ENCODE measurements at regions not wholly inside any gene's neighbourhood (a gene's known extent, or its start where the extent isn't known, plus 50 kb on each side); places are given as distances from the start of the nearest gene placed in this dataset.

GRCh38 chr5:8767746-8768145 lies 778.1 kb downstream of the SEMA5A start:
- Mint-ChIP-seq H3K4me3 (no peak overlapping the region), H3K36me3 (no peaks in the 10 kb centered on the region), H3K9me3 (peaks cover 0 to 8% (median 4%) of the 10 kb centered on the region in 11 donors), H3K4me1 (no peaks in the 10 kb centered on the region), H3K27ac (no peak overlapping the region), H3K27me3 (no peaks in the 10 kb centered on the region)
- intact Hi-C loops (cut with micrococcal nuclease): no loop called here
- ATAC-seq: no peak
- H3K4me1 ChIP-seq (ENCODE audit: control insufficient read depth in 2 of 2, insufficient read depth in 2 of 2, low read length in 2 of 2): no peaks in the 10 kb centered on the region
- DNase-seq: no peak
- H3K27me3 ChIP-seq (ENCODE audit: control insufficient read depth in 2 of 2, insufficient read depth in 2 of 2, low read length in 2 of 2): no peaks in the 10 kb centered on the region
- H3K9me3 ChIP-seq (ENCODE audit: control insufficient read depth in 2 of 3, low read length in 3 of 3): no peaks in the 10 kb centered on the region
- ChIA-PET POLR2A (no interaction called here), CTCF (no interaction called here)
- no peak overlapping the region for H3K27ac ChIP-seq (ENCODE audit: low read depth, low read length)
- no peak overlapping the region for H3K4me3 ChIP-seq (ENCODE audit: low read length)
- H3K36me3 ChIP-seq (ENCODE audit: control insufficient read depth in 2 of 3, insufficient read depth in 3 of 3, low read length in 3 of 3): no peaks in the 10 kb centered on the region

GRCh38 chr5:8769631-8770030 lies 776.2 kb downstream of the SEMA5A start:
- no peak overlapping the region for H3K27ac ChIP-seq (ENCODE audit: low read depth, low read length)
- no peaks in the 10 kb centered on the region for H3K36me3 Mint-ChIP-seq
- no peaks in the 10 kb centered on the region for H3K27me3 Mint-ChIP-seq
- CTCF ChIA-PET: no interaction called here
- H3K36me3 ChIP-seq (ENCODE audit: control insufficient read depth in 2 of 3, insufficient read depth in 3 of 3, low read length in 3 of 3): no peaks in the 10 kb centered on the region
- H3K27ac Mint-ChIP-seq: no peak overlapping the region
- no peaks in the 10 kb centered on the region for H3K4me1 ChIP-seq (ENCODE audit: control insufficient read depth in 2 of 2, insufficient read depth in 2 of 2, low read length in 2 of 2)
- H3K4me1 Mint-ChIP-seq: no peaks in the 10 kb centered on the region
- no peak for DNase-seq
- H3K9me3 ChIP-seq (ENCODE audit: control insufficient read depth in 2 of 3, low read length in 3 of 3): no peaks in the 10 kb centered on the region
- intact Hi-C loops (cut with micrococcal nuclease): no loop called here
- no peaks in the 10 kb centered on the region for H3K27me3 ChIP-seq (ENCODE audit: control insufficient read depth in 2 of 2, insufficient read depth in 2 of 2, low read length in 2 of 2)
- H3K4me3 Mint-ChIP-seq: no peak overlapping the region
- POLR2A ChIA-PET: no interaction called here
- H3K4me3 ChIP-seq (ENCODE audit: low read length): no peak overlapping the region
- H3K9me3 Mint-ChIP-seq: peaks cover 0 to 10% (median 4%) of the 10 kb centered on the region in 11 donors
- ATAC-seq: no peak

- intact Hi-C loops (cut with micrococcal nuclease): no loop called here
- Histone ChIP-seq H3K27ac (ENCODE audit: low read depth, low read length) (no peak overlapping the region), H3K4me1 (ENCODE audit: control insufficient read depth in 2 of 2, insufficient read depth in 2 of 2, low read length in 2 of 2) (no peaks in the 10 kb centered on the region), H3K4me3 (ENCODE audit: low read length) (no peak overlapping the region), H3K9me3 (ENCODE audit: control insufficient read depth in 2 of 3, low read length in 3 of 3) (no peaks in the 10 kb centered on the region), H3K36me3 (ENCODE audit: control insufficient read depth in 2 of 3, insufficient read depth in 3 of 3, low read length in 3 of 3) (no peaks in the 10 kb centered on the region), H3K27me3 (ENCODE audit: control insufficient read depth in 2 of 2, insufficient read depth in 2 of 2, low read length in 2 of 2) (no peaks in the 10 kb centered on the region)
- no peak for ATAC-seq
- CTCF ChIA-PET: no interaction called here
- no peak for DNase-seq
- H3K4me3 Mint-ChIP-seq: no peak overlapping the region
- peaks cover 0 to 10% (median 2%) of the 10 kb centered on the region in 11 donors for H3K9me3 Mint-ChIP-seq
- POLR2A ChIA-PET: no interaction called here
- no peaks in the 10 kb centered on the region for H3K27me3 Mint-ChIP-seq
- no peaks in the 10 kb centered on the region for H3K36me3 Mint-ChIP-seq
- H3K4me1 Mint-ChIP-seq: no peaks in the 10 kb centered on the region
- no peak overlapping the region for H3K27ac Mint-ChIP-seq
These were observed 775.4 kb downstream of the SEMA5A start for GRCh38 chr5:8770431-8770830.

GRCh38 chr5:8773046-8773615 lies 772.7 kb downstream of the SEMA5A start:
- intact Hi-C loops (cut with micrococcal nuclease): no loop called here
- ChIA-PET POLR2A (no interaction called here), CTCF (no interaction called here)
- ATAC-seq (no peak), DNase-seq (no peak)
- Histone ChIP-seq H3K27ac (ENCODE audit: low read depth, low read length) (no peak overlapping the region), H3K4me3 (ENCODE audit: low read length) (no peak overlapping the region), H3K27me3 (ENCODE audit: control insufficient read depth in 2 of 2, insufficient read depth in 2 of 2, low read length in 2 of 2) (no peaks in the 10 kb centered on the region), H3K4me1 (ENCODE audit: control insufficient read depth in 2 of 2, insufficient read depth in 2 of 2, low read length in 2 of 2) (no peaks in the 10 kb centered on the region), H3K9me3 (ENCODE audit: control insufficient read depth in 2 of 3, low read length in 3 of 3) (no peaks in the 10 kb centered on the region), H3K36me3 (ENCODE audit: control insufficient read depth in 2 of 3, insufficient read depth in 3 of 3, low read length in 3 of 3) (no peaks in the 10 kb centered on the region)
- H3K27me3 Mint-ChIP-seq: no peaks in the 10 kb centered on the region
- no peak overlapping the region for H3K4me3 Mint-ChIP-seq
- H3K27ac Mint-ChIP-seq: no peak overlapping the region
- no peaks in the 10 kb centered on the region for H3K36me3 Mint-ChIP-seq
- H3K9me3 Mint-ChIP-seq: peaks cover 0 to 17% (median 4%) of the 10 kb centered on the region in 11 donors
- H3K4me1 Mint-ChIP-seq: no peaks in the 10 kb centered on the region

GRCh38 chr5:8784692-8785091 lies 761.2 kb downstream of the SEMA5A start:
- H3K4me3 Mint-ChIP-seq: no peak overlapping the region
- H3K4me1 Mint-ChIP-seq: peaks cover 0 to 2% (median 0%) of the 10 kb centered on the region in 7 donors
- Histone ChIP-seq H3K9me3 (ENCODE audit: control insufficient read depth in 2 of 3, low read length in 3 of 3) (no peaks in the 10 kb centered on the region), H3K4me3 (ENCODE audit: low read length) (no peak overlapping the region), H3K36me3 (ENCODE audit: control insufficient read depth in 2 of 3, insufficient read depth in 3 of 3, low read length in 3 of 3) (no peaks in the 10 kb centered on the region), H3K27me3 (ENCODE audit: control insufficient read depth in 2 of 2, insufficient read depth in 2 of 2, low read length in 2 of 2) (no peaks in the 10 kb centered on the region), H3K27ac (ENCODE audit: low read depth, low read length) (no peak overlapping the region), H3K4me1 (ENCODE audit: control insufficient read depth in 2 of 2, insufficient read depth in 2 of 2, low read length in 2 of 2) (no peaks in the 10 kb centered on the region)
- peaks cover 0 to 4% (median 0%) of the 10 kb centered on the region in 5 donors for H3K27me3 Mint-ChIP-seq
- H3K9me3 Mint-ChIP-seq: peaks cover 2 to 32% (median 21%) of the 10 kb centered on the region in 11 donors
- no peak overlapping the region for H3K27ac Mint-ChIP-seq
- DNase-seq (no peak), ATAC-seq (no peak)
- H3K36me3 Mint-ChIP-seq: peaks cover 0 to 5% (median 0%) of the 10 kb centered on the region in 5 donors
- intact Hi-C loops (cut with micrococcal nuclease): no loop called here
- CTCF ChIA-PET: no interaction called here
- POLR2A ChIA-PET: no interaction called here

GRCh38 chr5:8788246-8788645 lies 757.6 kb downstream of the SEMA5A start:
- POLR2A ChIA-PET: no interaction called here
- intact Hi-C loops (cut with micrococcal nuclease): no loop called here
- no peak overlapping the region for H3K27ac Mint-ChIP-seq

GRCh38 chr5:8805653-8806052 lies 740.2 kb downstream of the SEMA5A start:
- H3K27ac ChIP-seq (ENCODE audit: low read depth, low read length): no peak overlapping the region
- no peak overlapping the region for H3K27ac Mint-ChIP-seq
- POLR2A ChIA-PET: no interaction called here
- no peak for DNase-seq
- no peaks in the 10 kb centered on the region for H3K4me1 Mint-ChIP-seq
- H3K9me3 Mint-ChIP-seq: peaks cover 8 to 55% (median 20%) of the 10 kb centered on the region in 11 donors
- peaks cover 0 to 7% (median 3%) of the 10 kb centered on the region in 3 experiments for H3K9me3 ChIP-seq (ENCODE audit: control insufficient read depth in 2 of 3, low read length in 3 of 3)
- no peak overlapping the region for H3K4me3 Mint-ChIP-seq
- intact Hi-C loops (cut with micrococcal nuclease): no loop called here
- no peak for ATAC-seq
- H3K4me1 ChIP-seq (ENCODE audit: control insufficient read depth in 2 of 2, insufficient read depth in 2 of 2, low read length in 2 of 2): no peaks in the 10 kb centered on the region
- H3K27me3 ChIP-seq (ENCODE audit: control insufficient read depth in 2 of 2, insufficient read depth in 2 of 2, low read length in 2 of 2): no peaks in the 10 kb centered on the region
- H3K36me3 ChIP-seq (ENCODE audit: control insufficient read depth in 2 of 3, insufficient read depth in 3 of 3, low read length in 3 of 3): no peaks in the 10 kb centered on the region
- peaks cover 0 to 4% (median 0%) of the 10 kb centered on the region in 5 donors for H3K36me3 Mint-ChIP-seq
- no peaks in the 10 kb centered on the region for H3K27me3 Mint-ChIP-seq
- CTCF ChIA-PET: no interaction called here
- no peak overlapping the region for H3K4me3 ChIP-seq (ENCODE audit: low read length)

More at GRCh38 chr5:8788246-8788645, 757.6 kb downstream of the SEMA5A start:
- no peaks in the 10 kb centered on the region for H3K27me3 ChIP-seq (ENCODE audit: control insufficient read depth in 2 of 2, insufficient read depth in 2 of 2, low read length in 2 of 2)
- no peak for DNase-seq
- H3K4me1 ChIP-seq (ENCODE audit: control insufficient read depth in 2 of 2, insufficient read depth in 2 of 2, low read length in 2 of 2): no peaks in the 10 kb centered on the region
- peaks cover 0 to 5% (median 0%) of the 10 kb centered on the region in 5 donors for H3K36me3 Mint-ChIP-seq
- no peak overlapping the region for H3K27ac ChIP-seq (ENCODE audit: low read depth, low read length)
- H3K4me3 Mint-ChIP-seq: no peak overlapping the region
- no peaks in the 10 kb centered on the region for H3K36me3 ChIP-seq (ENCODE audit: control insufficient read depth in 2 of 3, insufficient read depth in 3 of 3, low read length in 3 of 3)
- CTCF ChIA-PET: no interaction called here
- H3K4me1 Mint-ChIP-seq: peaks cover 0 to 2% (median 0%) of the 10 kb centered on the region in 7 donors
- H3K4me3 ChIP-seq (ENCODE audit: low read length): no peak overlapping the region
- peaks cover 0 to 4% (median 0%) of the 10 kb centered on the region in 5 donors for H3K27me3 Mint-ChIP-seq
- H3K9me3 Mint-ChIP-seq: peaks cover 0 to 32% (median 25%) of the 10 kb centered on the region in 11 donors
- ATAC-seq: no peak
- no peaks in the 10 kb centered on the region for H3K9me3 ChIP-seq (ENCODE audit: control insufficient read depth in 2 of 3, low read length in 3 of 3)
